22Rv1 (cell line): ENCODE measurements at regions not wholly inside any gene's neighbourhood (a gene's known extent, or its start where the extent isn't known, plus 50 kb on each side); places are given as distances from the start of the nearest gene placed in this dataset.

ENCODE experiments used
- ZFX ChIP-seq: fragments of 450-650 bp; IDR thresholded peaks from 2 replicates; pipeline ENCODE4 v1.6.1; 2017; ENCODE audit warnings: antibody characterized with exemption, borderline replicate concordance
- TF ChIP-seq, protein P1 (sequence below): fragments of 450-650 bp; IDR thresholded peaks from 2 replicates; pipeline ENCODE4 v1.5.1; 2017; ENCODE audit warnings: mild to moderate bottlenecking

DNA sequence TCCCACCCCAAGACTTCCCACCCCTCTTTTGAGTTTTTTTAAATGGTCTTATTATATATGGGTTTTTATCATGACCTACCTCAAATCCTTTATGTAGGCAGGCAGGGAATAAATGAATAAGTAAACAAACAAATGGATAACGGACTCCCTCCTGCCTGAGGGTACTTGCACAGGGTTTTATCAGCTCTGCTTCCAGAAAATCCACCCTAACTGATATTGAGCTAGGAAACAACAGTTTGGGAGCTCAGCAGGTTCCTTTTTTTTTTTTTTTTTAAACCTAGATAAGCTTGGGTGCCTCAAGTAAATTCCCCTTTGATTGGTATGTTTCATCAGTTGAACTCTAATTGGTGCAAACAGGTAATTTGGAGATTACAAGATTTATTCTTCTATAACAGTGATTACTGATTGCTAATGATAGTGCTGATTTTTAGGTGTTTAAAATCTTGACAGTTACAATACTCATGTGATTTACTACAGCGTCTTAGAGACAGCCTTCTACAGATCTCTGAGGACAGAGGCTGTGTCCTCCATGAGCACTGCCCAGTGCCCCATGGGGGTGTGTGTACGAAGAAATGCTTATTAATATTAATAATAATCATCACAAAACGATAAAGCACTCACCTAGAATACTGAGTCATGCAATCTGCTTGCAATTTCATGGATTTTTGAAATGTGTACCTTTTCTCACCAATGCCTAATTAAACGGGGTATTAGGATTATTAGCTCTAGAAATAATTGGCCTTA lies 347.4 kb downstream of the RRAGC start:
- TF ChIP-seq, protein P1, sequence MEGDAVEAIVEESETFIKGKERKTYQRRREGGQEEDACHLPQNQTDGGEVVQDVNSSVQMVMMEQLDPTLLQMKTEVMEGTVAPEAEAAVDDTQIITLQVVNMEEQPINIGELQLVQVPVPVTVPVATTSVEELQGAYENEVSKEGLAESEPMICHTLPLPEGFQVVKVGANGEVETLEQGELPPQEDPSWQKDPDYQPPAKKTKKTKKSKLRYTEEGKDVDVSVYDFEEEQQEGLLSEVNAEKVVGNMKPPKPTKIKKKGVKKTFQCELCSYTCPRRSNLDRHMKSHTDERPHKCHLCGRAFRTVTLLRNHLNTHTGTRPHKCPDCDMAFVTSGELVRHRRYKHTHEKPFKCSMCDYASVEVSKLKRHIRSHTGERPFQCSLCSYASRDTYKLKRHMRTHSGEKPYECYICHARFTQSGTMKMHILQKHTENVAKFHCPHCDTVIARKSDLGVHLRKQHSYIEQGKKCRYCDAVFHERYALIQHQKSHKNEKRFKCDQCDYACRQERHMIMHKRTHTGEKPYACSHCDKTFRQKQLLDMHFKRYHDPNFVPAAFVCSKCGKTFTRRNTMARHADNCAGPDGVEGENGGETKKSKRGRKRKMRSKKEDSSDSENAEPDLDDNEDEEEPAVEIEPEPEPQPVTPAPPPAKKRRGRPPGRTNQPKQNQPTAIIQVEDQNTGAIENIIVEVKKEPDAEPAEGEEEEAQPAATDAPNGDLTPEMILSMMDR, result no peak
- TF ChIP-seq ZFX, result no peak
